NCI-H748 (cell line): ENCODE measurements at regions not wholly inside any gene's neighbourhood (a gene's known extent, or its start where the extent isn't known, plus 50 kb on each side); places are given as distances from the start of the nearest gene placed in this dataset.

Source experiments
- DNase-seq: peaks from one replicate; lab custom pipeline; 2025; ENCODE audit not compliant: unreplicated experiment; lab: John Stamatoyannopoulos, UW

DNA sequence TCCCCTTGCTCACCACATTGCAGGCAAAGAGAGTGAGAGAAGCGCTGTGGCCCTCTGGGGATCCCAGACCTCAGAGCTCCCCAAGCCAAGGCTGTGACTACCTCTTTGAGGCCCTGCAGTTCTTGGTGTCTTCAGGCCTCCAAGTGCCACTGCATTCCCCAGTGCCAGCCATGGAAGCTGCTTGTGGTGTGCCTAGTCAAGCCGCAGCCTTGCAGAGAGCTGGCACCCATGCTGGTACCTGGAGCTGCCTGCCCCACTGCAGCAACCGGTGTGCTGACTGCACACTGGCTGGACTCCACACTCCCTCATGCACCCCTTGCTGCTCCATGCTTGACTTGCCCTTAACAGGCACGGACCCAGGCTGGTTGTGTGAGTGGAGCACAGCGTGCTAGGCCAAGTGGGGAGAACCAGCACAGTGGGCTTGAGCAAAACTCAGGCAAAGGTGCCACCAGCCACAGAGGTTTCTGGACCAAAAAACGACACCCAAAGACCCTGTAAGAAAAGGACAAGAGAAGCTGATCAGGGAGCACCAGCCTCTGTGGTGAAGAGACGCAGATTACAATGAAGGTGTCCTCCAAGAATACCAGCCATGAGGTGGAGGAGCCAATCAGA lies 113.5 kb upstream of the TMEM18 start:
- no peak for DNase-seq

DNA sequence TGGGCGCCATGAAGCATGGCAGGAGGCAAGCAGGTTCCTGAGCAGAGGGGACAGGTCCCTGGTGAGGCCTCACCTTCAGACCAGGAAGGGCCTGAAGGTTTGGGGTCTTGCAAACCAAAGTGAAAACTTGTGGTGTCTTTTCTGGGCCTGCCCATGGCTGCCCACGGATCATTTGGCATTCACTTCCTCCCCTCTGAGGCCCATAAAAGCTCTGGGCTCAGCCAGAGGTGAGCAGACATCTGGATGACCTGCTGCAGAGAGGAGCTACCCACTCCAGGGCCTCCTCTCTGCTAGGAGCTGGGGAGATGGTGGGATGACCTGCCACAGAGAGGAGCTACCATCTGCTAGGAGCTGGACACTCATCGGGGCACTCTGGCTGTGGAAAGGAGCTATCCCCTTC lies 112.9 kb upstream of the TMEM18 start:
- no peak for DNase-seq

- no peak for DNase-seq
Observed at GRCh38 chr2:789529-789928, 112.3 kb upstream of the TMEM18 start.

GRCh38 chr2:788227-789032 lies 111.2 kb upstream of the TMEM18 start:
- no peak for DNase-seq

- no peak for DNase-seq
Observed at GRCh38 chr2:784753-785152, 107.5 kb upstream of the TMEM18 start.

DNA sequence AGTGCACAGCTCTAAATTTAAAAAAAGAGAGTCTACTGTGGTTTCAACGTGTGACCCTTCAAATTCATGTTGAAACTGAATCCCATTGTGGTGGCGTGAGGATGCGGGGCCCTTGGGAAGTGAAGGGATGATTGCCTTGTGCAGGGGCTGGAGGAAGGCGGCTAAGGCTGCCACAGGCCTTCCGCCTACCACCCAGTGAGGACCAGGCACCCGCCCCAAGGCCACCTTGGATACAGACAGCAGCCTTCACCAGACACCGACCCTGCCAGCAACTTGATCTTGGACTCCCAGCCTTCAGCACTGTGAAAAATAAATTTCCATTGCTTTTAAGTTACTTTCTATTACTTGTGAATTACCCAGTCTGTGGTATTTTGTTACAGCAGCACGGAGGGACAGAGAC lies 103.4 kb upstream of the TMEM18 start:
- DNase-seq = no peak

- no peak for DNase-seq
Observed at GRCh38 chr2:780002-780401, 102.8 kb upstream of the TMEM18 start.

- no peak for DNase-seq
Observed at GRCh38 chr2:778731-779350, 101.6 kb upstream of the TMEM18 start.

DNA sequence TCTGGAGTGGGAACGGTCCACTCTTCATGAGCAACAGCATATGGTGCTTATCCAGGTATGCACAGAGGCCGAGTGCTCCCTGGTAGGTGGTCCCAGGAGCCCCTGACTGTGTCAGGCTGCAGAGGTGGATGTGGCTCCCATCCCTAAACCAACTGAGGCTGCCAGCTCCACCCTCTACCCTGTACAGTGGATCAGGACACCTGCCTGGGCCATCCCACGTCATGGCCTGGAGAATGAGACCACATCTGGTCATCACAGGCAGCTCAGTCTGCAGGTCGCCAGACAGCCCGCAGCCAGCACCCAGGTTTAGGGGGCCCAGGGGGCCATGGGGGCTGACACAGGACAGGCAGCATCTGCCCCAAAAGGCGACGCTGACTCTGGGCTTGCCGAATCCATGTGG lies 100.3 kb upstream of the TMEM18 start:
- no peak for DNase-seq

- no peak for DNase-seq
Observed at GRCh38 chr2:777051-777450, 99.8 kb upstream of the TMEM18 start.

GRCh38 chr2:776487-776886 lies 99.3 kb upstream of the TMEM18 start:
- DNase-seq = no peak

GRCh38 chr2:776038-776437 lies 98.8 kb upstream of the TMEM18 start:
- no peak for DNase-seq

- DNase-seq = no peak
Observed at GRCh38 chr2:774436-774835, 97.2 kb upstream of the TMEM18 start.

- DNase-seq = no peak
Observed at GRCh38 chr2:773256-774160, 96.3 kb upstream of the TMEM18 start.

DNA sequence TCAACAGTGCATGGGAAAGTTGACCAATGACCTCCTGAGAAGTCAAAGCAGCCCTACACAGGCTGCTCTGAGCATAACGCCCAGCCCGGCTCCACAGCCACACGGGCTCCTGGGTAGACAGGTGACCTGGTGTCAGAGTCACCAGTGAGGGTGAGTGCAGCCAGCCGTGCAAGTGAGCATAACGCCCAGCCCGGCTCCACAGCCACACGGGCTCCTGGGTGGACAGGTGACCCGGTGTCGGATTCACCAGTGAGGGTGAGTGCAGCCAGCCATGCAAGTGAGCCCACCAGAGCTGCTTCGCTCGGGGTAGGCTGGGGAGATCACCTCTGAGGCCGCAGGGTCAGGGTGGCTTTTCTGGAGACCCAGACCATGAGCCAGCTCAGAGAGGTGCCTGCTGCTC lies 94.3 kb upstream of the TMEM18 start:
- no peak for DNase-seq

- no peak for DNase-seq
Observed at GRCh38 chr2:770776-771175, 93.6 kb upstream of the TMEM18 start.

- DNase-seq = no peak
Observed at GRCh38 chr2:769771-770170, 92.6 kb upstream of the TMEM18 start.

DNA sequence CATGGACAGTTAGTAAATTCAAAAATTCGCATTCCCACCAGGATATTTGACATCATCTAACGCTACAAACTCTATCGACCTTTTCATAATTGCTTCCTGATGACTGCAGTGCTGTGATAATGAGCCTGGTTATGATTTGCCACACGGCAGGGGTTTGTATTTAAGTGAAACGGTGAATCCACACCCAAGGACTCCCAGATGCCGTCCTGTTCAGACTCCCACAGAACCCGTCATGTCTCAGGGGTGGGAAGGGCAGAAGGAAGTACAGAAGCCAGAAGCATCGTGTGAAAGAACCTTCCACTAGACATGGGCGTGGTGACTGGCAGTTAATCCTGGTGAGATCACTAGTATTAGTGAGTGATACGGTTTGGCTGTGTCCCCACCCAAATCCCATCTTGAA lies 91.2 kb upstream of the TMEM18 start:
- DNase-seq = peak; percentile 72

DNA sequence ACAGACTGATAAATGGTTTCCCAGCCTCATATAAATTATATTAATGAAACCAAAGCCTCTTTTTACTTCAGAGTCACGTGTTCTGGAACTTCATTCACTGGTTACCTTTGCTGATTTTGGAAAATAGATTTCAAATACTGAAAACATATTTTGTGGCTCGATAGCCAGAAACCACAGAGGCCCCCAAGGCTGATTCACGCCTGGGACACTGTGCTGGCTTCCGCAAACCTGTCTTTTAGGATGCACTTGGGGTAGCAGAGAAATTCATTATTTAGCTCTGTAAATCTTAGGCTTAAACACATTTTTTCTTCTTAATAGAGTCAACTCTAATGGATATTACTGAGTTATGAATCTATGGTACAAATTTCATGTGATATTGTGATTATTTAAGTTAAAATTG lies 90.7 kb upstream of the TMEM18 start:
- DNase-seq = no peak

DNA sequence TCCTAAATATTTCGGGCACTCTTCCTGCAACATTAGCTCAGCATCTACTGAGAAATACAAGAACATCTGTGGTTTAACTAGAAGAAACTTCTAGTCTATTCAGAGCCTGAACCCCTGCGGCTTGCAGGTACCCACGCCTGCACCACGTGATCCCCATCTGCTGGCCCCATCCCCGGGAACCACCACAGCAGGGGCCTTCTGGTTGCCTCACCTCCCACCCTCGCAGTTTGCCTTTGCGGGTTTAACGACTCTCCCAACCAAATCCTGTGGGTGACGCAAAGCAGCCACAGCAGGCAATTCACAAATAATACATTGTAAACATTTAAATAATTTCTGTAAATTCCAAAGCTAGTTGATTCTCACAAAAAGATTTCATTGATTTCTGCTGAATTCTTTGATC lies 90.2 kb upstream of the TMEM18 start:
- DNase-seq = peak; percentile 23

DNA sequence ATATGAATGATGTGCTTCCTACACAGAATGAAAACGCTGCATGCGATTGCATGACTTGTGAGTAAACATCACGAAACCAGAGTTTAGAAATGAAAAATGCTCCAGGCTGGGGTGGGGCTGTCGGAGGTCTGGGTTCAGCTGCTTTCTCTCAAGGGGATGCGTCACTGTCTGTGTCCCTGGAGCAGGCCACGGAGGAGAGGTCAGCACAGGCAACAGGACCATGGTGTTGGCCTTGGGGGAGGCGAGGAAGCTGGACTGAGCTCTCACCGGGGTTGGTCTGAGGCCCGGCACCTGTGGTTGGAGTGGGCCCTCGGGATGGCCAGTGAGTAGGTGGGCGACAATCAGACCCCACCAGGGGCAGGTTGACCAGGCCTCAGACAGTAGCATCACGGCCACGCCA lies 89.0 kb upstream of the TMEM18 start:
- no peak for DNase-seq
